SK-N-MC (cell line): ENCODE measurements at regions not wholly inside any gene's neighbourhood (a gene's known extent, or its start where the extent isn't known, plus 50 kb on each side); places are given as distances from the start of the nearest gene placed in this dataset.

Source experiments
- FOXP2 ChIP-seq: optimal IDR thresholded peaks from 2 replicates; pipeline ENCODE3; 2011; ENCODE audit warnings: mild to moderate bottlenecking, moderate library complexity; ENCODE audit not compliant: insufficient read depth; ENCODE audit errors: extremely low read length, control extremely low read depth
- POLR2AphosphoS5 ChIP-seq: IDR thresholded peaks from 2 replicates; pipeline ENCODE4 v1.6.1; 2012; ENCODE audit warnings: mild to moderate bottlenecking, low read depth, low read length, borderline replicate concordance

DNA sequence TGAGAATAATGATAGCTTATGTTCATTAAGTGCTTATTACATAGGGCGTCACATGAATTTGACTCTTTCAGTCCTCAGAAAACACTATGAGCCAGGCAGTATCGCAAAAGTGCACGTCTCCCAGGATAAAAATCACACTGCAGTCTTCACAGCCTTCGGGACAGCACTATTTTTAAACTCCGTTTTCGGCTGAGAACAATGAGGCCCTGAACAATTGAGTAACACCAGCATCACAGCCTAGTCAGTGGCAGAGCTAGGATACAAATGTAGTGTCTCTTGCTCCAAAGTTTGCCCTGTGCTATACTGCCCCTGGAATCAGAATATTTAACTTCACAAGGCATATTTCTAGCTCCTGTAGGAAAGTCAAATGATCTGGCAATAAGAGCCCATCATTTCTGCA is 852.1 kb upstream of the SEMA6D start:
- no peak for TF ChIP-seq POLR2AphosphoS5
- TF ChIP-seq FOXP2, result no peak
